Spinal cord (tissue), 9 donors: ENCODE measurements at regions not wholly inside any gene's neighbourhood (a gene's known extent, or its start where the extent isn't known, plus 50 kb on each side); places are given as distances from the start of the nearest gene placed in this dataset.
A peak's percentile ranks its signal among the peaks of the same experiment; 100 is the strongest.

ENCODE experiments used
- DNase-seq, 6 donors: peaks; one replicate each; pipeline versions ENCODE4 v3.0.0 to v3.0.0-alpha.2; 2013 to 2015; ENCODE audit warnings: low spot score in 6 of 6, low read depth in 4 of 6
- H3K27ac ChIP-seq: one replicate; pipeline ENCODE4 v1.5.1; 2013; ENCODE audit warnings: low read depth, low read length, control low read depth
- H3K27me3 ChIP-seq: one replicate; pipeline ENCODE4 v1.6.1; 2013; ENCODE audit warnings: low read length; ENCODE audit not compliant: control insufficient read depth, insufficient read depth
- H3K36me3 ChIP-seq: one replicate; pipeline ENCODE4 v1.6.1; 2013; ENCODE audit warnings: low read length; ENCODE audit not compliant: control insufficient read depth, insufficient read depth
- H3K4me1 ChIP-seq: one replicate; pipeline ENCODE4 v1.6.1; 2013; ENCODE audit warnings: low read length; ENCODE audit not compliant: control insufficient read depth, insufficient read depth
- H3K4me3 ChIP-seq: one replicate; pipeline ENCODE4 v1.5.1; 2013; ENCODE audit warnings: low read depth, low read length, control low read depth
- H3K9me3 ChIP-seq: one replicate; pipeline ENCODE4 v1.6.1; 2013; ENCODE audit warnings: low read length; ENCODE audit not compliant: control insufficient read depth, insufficient read depth
- WGBS: methylation state at CpG from one replicate; pipeline ENCODE4 v1.1.5; 2013; ENCODE audit warnings: missing lambda C conversion rate; ENCODE audit not compliant: insufficient coverage; 5-methylcytosine and 5-hydroxymethylcytosine counted together
- donor health status: healthy.

DNA sequence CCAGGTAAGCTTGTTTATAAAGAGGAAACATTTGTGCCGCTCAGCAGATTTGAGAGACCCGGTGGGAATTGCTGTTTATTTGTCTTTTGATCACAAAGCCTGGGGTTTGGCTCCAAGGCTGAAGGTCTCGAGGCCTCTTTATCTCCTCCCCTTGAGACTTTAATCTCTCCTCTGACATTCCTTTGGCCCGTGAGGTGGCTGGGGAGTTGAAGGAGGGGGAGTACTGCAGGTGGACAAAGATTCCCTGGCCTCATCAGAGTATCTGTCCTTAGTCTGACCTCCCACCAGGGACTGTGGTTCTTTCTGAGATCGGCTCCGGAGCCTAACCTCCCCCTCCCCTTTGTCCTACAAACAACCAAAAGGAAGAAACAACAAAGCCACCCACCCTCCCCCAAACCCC is 216.5 kb downstream of the MID1IP1 start:
- no peak overlapping the region for H3K27ac ChIP-seq
- WGBS = 54% methylated on average over 3 of the region's 6 CpGs
- H3K9me3 ChIP-seq = no peaks in the 10 kb centered on the region
- H3K27me3 ChIP-seq = peaks cover 8% of the 10 kb centered on the region
- DNase-seq = peak in 2 of 6 donors; percentile 18 to 19
- H3K4me3 ChIP-seq = no peak overlapping the region
- H3K4me1 ChIP-seq = peaks cover 6% of the 10 kb centered on the region
- H3K36me3 ChIP-seq = no peaks in the 10 kb centered on the region

DNA sequence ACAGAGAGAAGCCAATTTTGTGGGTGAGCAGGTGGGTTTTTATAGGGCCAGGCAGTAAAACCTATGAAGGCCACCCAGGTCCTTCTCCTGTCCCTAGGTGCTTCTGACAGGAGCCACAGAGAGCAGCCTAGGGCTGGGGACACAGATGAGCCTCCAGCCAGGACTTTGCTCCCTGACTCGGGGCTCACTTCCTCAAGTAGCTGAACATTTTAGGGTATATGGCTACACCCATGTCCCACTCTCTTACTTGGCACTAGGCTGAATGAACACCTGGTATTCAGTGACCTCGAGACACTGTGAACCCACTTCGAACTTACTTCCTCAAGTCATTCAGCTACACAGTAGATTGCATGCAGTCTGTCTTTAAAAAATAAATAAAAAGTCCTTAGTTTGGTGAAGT is 217.3 kb downstream of the MID1IP1 start:
- peaks cover 6% of the 10 kb centered on the region for H3K4me1 ChIP-seq
- no peak overlapping the region for H3K27ac ChIP-seq
- H3K27me3 ChIP-seq = peaks cover 8% of the 10 kb centered on the region
- H3K36me3 ChIP-seq = no peaks in the 10 kb centered on the region
- DNase-seq = no peak
- 75% methylated on average over 1 of the region's 3 CpGs for WGBS
- no peaks in the 10 kb centered on the region for H3K9me3 ChIP-seq
- H3K4me3 ChIP-seq = no peak overlapping the region

- Histone ChIP-seq H3K4me3 (no peak overlapping the region), H3K36me3 (no peaks in the 10 kb centered on the region), H3K27me3 (peaks cover 8% of the 10 kb centered on the region), H3K9me3 (no peaks in the 10 kb centered on the region), H3K27ac (no peak overlapping the region), H3K4me1 (peaks cover 6% of the 10 kb centered on the region)
- 78% methylated on average over 6 of the region's 10 CpGs for WGBS
- DNase-seq = peak in 2 of 6 donors; percentile 12 to 92
These were observed 217.8 kb downstream of the MID1IP1 start for GRCh38 chrX:39019056-39019455.

GRCh38 chrX:39020051-39020669 is 218.9 kb downstream of the MID1IP1 start:
- H3K4me1 ChIP-seq = peaks cover 6% of the 10 kb centered on the region
- WGBS = 60% methylated on average over 3 of the region's 6 CpGs
- H3K9me3 ChIP-seq = no peaks in the 10 kb centered on the region
- H3K4me3 ChIP-seq = no peak overlapping the region
- no peak overlapping the region for H3K27ac ChIP-seq
- H3K27me3 ChIP-seq = peaks cover 8% of the 10 kb centered on the region
- no peaks in the 10 kb centered on the region for H3K36me3 ChIP-seq
- no peak for DNase-seq

DNA sequence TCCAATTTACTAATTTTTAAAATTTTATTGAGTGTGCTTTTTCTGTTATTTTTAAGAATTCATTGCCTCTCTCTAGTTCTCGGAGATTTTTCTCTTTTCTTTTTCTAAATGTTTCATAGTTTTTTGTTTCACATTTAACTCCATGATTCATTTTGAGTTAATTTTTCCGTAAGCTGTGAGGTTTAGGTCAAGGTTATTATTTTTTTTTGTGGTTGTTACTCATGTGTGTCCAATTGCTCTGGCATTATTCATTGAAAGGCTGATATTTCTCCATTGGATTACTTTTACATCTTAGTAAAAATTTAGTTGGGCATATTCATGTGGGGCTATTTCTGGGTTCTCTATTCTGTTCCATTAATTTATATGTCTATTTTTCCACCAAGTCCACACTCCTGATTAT is 220.8 kb downstream of the MID1IP1 start:
- H3K4me1 ChIP-seq = peaks cover 6% of the 10 kb centered on the region
- no CpG with 5 or more reads among the region's 2 CpGs for whole genome bisulfite sequencing
- no peak overlapping the region for H3K4me3 ChIP-seq
- H3K9me3 ChIP-seq = no peaks in the 10 kb centered on the region
- H3K27me3 ChIP-seq = peaks cover 8% of the 10 kb centered on the region
- no peaks in the 10 kb centered on the region for H3K36me3 ChIP-seq
- no peak for DNase-seq
- H3K27ac ChIP-seq = no peak overlapping the region

DNA sequence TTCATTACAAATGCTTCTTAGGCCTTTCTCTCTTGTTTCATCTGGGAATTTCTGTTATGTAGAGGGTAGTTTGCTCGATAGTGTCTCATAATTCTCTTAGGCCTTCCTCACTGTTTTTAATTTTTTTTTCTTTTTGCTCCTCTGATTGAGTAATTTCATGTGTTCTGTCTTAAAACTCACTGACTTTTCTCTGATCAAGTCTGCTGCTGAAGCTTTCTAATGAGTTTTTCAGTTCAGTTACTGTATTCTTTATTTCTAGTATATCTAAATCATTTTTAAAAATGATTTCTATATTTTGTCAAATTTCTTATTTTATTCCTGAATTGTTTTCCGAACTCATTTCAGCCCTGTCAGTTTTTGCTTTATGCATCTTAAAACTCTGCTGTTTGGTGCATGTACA is 228.0 kb downstream of the MID1IP1 start:
- H3K9me3 ChIP-seq = peaks cover 2% of the 10 kb centered on the region

GRCh38 chrX:39030636-39031035 is 229.4 kb downstream of the MID1IP1 start:
- DNase-seq = no peak
- 100% methylated on average over 1 of the region's 2 CpGs for WGBS
- peaks cover 2% of the 10 kb centered on the region for H3K9me3 ChIP-seq
- H3K36me3 ChIP-seq = no peaks in the 10 kb centered on the region
- H3K4me3 ChIP-seq = no peak overlapping the region
- no peak overlapping the region for H3K27ac ChIP-seq
- no peaks in the 10 kb centered on the region for H3K4me1 ChIP-seq
- H3K27me3 ChIP-seq = no peaks in the 10 kb centered on the region

More for the DNA sequence above, 228.0 kb downstream of the MID1IP1 start:
- no peaks in the 10 kb centered on the region for H3K4me1 ChIP-seq
- H3K36me3 ChIP-seq = no peaks in the 10 kb centered on the region
- no peak overlapping the region for H3K27ac ChIP-seq
- no CpG with 5 or more reads among the region's 2 CpGs for WGBS
- no peak overlapping the region for H3K4me3 ChIP-seq
- no peak for DNase-seq
- H3K27me3 ChIP-seq = no peaks in the 10 kb centered on the region

- Histone ChIP-seq H3K27ac (no peak overlapping the region), H3K27me3 (peaks cover 7% of the 10 kb centered on the region), H3K36me3 (no peaks in the 10 kb centered on the region), H3K4me3 (no peak overlapping the region), H3K4me1 (no peaks in the 10 kb centered on the region), H3K9me3 (no peaks in the 10 kb centered on the region)
- no CpG with 5 or more reads among the region's 1 CpG for WGBS
- no peak for DNase-seq
These were observed 238.6 kb downstream of the MID1IP1 start for GRCh38 chrX:39039890-39040289.

GRCh38 chrX:39043838-39044550 is 242.7 kb downstream of the MID1IP1 start:
- Histone ChIP-seq H3K27ac (no peak overlapping the region), H3K9me3 (no peaks in the 10 kb centered on the region), H3K4me1 (no peaks in the 10 kb centered on the region), H3K4me3 (no peak overlapping the region), H3K27me3 (peaks cover 7% of the 10 kb centered on the region), H3K36me3 (no peaks in the 10 kb centered on the region)
- DNase-seq = no peak
- WGBS = 100% methylated on average over 1 of the region's 2 CpGs

GRCh38 chrX:39047174-39047573 is 245.9 kb downstream of the MID1IP1 start:
- Histone ChIP-seq H3K4me3 (no peak overlapping the region), H3K4me1 (no peaks in the 10 kb centered on the region), H3K36me3 (no peaks in the 10 kb centered on the region), H3K9me3 (no peaks in the 10 kb centered on the region), H3K27ac (no peak overlapping the region), H3K27me3 (peaks cover 7% of the 10 kb centered on the region)
- no peak for DNase-seq
- 59% methylated on average over 2 of the region's 2 CpGs for WGBS
